Stomach (tissue), 4 donors: ENCODE measurements at regions not wholly inside any gene's neighbourhood (a gene's known extent, or its start where the extent isn't known, plus 50 kb on each side); places are given as distances from the start of the nearest gene placed in this dataset.

Experiments
- EP300 ChIP-seq: sonication (generic); formaldehyde crosslinking; IDR thresholded peaks from one replicate; pipeline ENCODE4 v1.6.1; 2017; ENCODE audit warnings: antibody characterized with exemption
- POLR2A ChIP-seq, 4 donors: fragments of 450-650 bp; IDR thresholded peaks; one replicate each; pipeline ENCODE4 v1.6.1; 2016; ENCODE audit warnings: antibody characterized with exemption in 4 of 4, control low read depth in 2 of 4, mild to moderate bottlenecking in 1 of 4, moderate library complexity in 1 of 4
- TF ChIP-seq, protein P1 (sequence below), 7 experiments: fragments of 450-650 bp in 4 of 7; fragments of 200-600 bp in 3 of 7; sonication (generic) in 3 of 7; IDR thresholded peaks; one replicate each; pipeline ENCODE4 v1.5.1; 2016 to 2019; ENCODE audit warnings: antibody characterized with exemption in 7 of 7, control low read depth in 2 of 7, mild to moderate bottlenecking in 1 of 7

DNA sequence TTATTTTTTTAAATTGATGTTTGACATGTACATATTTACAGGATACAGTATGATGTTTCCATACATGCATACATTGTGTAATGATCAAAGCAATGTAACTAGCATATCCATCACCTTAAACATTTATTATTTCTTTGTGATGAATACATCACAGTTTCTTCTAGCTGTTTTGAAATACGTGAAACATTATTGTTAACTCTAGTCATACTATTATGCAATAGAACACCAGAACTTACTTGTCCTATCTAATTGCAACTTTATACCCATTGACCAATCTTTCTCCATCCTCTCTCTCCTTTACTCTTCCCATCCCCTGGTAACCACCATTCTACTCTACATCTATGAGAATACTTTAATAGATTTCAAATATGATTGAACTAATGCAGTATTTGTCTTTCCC is 1942.7 kb downstream of the PCDH9 start:
- TF ChIP-seq POLR2A (IDR thresholded peaks at IDR 0.05): no peak
- TF ChIP-seq, protein P1, sequence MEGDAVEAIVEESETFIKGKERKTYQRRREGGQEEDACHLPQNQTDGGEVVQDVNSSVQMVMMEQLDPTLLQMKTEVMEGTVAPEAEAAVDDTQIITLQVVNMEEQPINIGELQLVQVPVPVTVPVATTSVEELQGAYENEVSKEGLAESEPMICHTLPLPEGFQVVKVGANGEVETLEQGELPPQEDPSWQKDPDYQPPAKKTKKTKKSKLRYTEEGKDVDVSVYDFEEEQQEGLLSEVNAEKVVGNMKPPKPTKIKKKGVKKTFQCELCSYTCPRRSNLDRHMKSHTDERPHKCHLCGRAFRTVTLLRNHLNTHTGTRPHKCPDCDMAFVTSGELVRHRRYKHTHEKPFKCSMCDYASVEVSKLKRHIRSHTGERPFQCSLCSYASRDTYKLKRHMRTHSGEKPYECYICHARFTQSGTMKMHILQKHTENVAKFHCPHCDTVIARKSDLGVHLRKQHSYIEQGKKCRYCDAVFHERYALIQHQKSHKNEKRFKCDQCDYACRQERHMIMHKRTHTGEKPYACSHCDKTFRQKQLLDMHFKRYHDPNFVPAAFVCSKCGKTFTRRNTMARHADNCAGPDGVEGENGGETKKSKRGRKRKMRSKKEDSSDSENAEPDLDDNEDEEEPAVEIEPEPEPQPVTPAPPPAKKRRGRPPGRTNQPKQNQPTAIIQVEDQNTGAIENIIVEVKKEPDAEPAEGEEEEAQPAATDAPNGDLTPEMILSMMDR (IDR thresholded peaks at IDR 0.05): no peak
- no peak for TF ChIP-seq EP300
